ENCODE measurements at regions not wholly inside any gene's neighbourhood (a gene's known extent, or its start where the extent isn't known, plus 50 kb on each side); places are given as distances from the start of the nearest gene placed in this dataset.
A peak's percentile ranks its signal among the peaks of the same experiment; 100 is the strongest.

- peak; percentile 13 for DNase-seq (ENCODE audit: low read depth)
Measured at GRCh38 chr3:109532257-109533216, 195.2 kb upstream of the DPPA4 start.

- DNase-seq (ENCODE audit: low read depth): no peak
Measured at GRCh38 chr3:109545746-109546145, 208.4 kb upstream of the DPPA4 start.

DNA sequence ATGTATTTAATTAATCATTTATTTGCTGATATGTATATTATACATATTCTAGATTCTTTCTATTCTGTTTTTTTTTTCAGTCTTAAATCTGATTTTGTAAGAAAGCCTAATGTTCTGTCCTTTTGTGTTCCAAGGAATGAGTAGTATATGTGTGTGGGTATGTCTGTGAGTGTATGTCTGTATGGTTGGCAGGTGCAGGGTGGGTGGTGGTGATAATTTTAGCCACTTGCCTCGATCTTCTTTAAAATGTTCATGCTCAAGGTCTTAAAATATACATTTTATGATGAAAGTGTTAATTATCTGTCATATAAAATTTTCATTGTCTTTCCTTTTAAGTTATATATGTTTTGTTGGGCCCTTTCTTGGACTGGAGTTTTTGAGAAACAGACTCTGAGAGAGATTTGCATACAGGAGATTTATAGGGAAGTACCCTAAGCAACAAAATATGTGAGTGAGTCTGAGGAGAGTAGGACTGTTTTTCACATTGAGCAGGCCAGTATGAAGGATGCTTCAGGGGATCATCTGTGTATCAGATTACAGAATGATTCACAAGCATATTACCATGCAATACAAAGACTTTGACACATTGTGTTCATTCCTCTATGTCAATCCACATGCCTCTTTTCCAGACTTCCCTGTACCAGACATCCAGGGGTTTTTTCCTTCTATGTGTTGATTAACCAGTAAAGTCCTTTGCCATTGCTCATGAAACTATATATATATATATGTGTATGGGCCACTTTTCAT lies 211.0 kb upstream of the DPPA4 start:
- DNase-seq (ENCODE audit: low read depth): no peak

DNA sequence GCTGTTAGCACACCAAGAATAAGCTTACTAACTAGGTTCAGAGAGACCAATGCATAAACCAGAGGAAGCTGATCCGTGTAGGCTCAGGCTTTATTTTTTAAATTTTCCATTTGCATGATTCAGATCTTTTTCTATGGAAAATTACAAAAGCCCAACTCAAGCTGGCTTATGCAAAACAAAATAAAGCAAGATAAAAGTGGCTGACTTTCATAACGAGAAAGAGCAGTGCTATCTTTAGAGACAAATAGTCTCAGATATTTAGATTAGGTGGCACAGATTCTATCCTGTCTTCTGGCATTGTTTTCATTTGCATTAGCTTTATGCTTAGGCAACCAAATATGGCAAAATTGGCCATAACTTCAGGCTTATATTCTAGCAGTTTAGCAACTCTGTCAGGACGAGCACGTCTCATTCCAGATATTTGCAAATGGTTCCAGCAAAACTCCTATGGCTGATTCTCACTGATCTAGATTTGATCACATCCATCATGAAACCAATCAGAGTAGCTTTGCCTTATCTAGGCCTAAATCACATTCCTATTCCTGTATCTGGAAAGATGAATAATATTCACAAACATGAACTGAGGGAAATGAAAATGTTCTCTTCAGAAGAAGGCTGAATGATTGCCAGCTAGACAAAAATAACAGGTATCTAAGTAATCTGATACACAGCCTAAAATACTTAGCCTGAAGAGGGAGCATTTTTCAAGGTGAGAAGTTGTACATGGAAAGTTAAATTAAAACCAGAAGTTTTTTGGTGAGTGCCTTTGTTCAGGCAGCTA lies 216.4 kb upstream of the DPPA4 start:
- DNase-seq (ENCODE audit: low read depth): no peak

DNA sequence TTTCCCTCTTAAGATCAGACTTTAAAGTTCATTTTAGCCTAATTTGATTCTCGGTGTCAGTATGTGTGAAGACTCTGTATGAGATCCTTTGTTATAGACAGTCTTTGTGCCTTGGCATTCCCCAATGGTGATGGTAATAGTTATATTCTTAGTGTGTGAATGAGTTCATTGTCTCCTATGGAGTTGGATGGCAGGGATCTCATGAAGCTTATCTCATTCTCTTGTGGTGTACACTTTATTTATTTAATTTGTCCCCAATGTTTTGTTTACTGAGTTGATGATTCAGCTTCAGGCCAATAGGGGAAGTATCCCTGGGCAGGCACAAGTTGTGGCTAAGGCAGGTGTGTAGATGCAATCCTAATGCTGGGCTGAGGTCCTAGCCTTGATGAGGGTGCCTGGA lies 222.0 kb upstream of the DPPA4 start:
- DNase-seq (ENCODE audit: low read depth): no peak

DNA sequence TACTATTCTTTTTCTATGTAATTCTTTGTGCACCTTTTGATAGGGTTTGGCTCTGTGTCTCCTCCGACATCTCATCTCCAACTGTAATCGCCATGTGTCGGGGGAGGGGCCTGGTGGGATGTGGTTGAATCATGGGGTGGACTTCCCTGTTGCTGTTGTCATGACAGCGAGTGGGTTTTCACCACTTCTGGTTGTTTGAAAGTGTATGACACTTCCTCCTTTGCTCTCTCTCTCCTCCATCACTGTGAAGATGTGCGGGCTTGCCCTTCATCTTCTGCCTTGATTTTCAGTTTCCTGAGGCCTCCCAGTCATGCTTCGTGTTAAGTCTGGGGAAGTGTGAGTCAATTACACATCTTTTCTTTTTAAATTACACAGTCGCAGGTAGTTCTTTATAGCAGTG lies 225.8 kb upstream of the DPPA4 start:
- DNase-seq (ENCODE audit: low read depth): no peak

DNA sequence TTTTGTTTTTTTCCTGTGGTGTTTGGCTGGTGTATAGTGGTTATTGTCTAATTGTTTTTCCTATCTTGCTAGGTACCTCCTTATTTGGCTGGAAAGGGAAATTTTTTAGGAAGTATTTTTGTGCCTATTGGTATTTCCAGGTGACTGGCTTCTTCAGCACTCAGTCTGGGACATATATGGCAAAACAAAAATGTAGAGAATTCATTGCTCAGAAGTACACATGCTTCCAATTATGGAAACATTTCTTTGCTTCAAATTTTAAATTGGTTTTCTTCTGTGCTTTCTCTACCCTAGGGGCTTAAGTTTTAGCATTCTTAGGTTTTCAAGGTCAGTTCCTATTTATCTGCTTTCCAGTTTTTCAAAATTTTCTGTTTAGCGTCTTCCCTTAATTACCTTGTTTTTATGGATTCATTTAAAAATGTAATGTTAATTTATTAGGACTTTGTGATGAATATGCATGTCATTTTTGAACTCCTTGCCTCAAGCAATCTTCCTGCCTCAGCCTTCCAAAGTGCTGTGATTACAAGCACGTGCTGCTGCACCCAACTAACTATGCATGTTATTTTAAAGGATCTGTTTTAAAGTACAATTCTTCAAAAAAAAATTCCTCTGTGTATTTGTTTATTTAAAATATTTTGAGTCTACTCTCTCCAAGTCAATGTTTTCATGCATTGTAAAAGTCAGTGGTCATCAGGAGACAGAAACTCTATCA lies 231.9 kb upstream of the DPPA4 start:
- no peak for DNase-seq (ENCODE audit: low read depth)

DNA sequence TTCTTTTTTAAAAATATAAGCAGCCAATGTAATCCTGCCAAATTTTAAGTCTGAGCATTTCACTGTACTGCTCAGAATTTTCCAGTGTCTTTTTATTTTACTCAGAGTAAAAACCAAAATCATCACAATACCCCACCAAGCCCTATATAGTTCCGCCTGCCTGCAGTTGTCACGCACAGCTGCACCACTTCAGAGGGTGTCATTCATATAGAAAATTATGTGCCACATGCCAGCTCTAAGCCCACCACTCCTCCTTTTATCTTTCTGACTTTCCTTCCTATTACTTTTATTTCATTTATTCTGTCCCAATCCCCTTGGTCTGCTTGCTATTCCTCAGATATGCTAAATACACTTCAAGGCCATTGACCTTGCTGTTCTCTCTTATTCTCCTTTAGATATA lies 233.1 kb upstream of the DPPA4 start:
- no peak for DNase-seq (ENCODE audit: low read depth)

GRCh38 chr3:109572301-109572700 lies 235.0 kb upstream of the DPPA4 start:
- DNase-seq (ENCODE audit: low read depth): no peak

- no peak for DNase-seq (ENCODE audit: low read depth)
Measured at GRCh38 chr3:109596991-109597390, 259.6 kb upstream of the DPPA4 start.

DNA sequence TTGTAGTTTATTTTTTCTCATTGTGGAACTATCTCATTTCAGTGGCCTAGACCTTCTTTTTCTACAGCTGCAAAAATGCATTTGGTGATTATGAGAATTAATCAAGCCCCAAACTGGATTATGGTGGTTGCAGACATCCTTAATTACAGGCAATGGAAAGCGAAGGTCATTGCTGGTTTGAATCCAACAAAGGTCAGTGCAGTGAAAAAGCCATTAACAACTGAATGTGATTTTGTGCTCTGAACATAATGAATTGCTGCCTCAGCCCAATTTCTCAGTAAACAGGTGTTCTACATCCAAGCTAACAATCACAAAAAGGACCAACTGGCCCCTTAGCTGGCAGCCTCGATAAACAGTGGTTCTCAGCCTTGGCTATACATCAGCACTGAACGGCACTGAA lies 260.1 kb upstream of the DPPA4 start:
- no peak for DNase-seq (ENCODE audit: low read depth)

- DNase-seq (ENCODE audit: low read depth): no peak
Measured at GRCh38 chr3:109607897-109608296, 270.6 kb upstream of the DPPA4 start.

DNA sequence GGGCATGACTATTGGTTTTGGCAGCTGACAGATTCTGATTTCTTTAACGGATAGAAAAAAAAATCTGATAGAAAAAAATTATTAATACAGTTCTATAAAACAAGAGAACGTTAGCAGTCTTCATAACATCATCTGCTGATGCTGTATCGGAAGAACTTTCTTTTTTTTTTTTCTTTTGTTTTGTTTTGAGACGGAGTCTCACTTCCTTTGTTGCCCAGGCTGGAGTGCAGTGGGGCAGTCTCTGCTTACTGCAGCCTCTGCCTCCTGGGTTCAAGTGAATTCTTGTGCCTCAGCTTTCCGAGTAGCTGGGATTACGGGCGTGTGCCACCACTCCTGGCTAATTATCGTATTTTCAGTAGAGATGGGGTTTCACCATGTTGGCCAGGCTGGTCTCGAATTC lies 271.2 kb upstream of the DPPA4 start:
- no peak for DNase-seq (ENCODE audit: low read depth)

DNA sequence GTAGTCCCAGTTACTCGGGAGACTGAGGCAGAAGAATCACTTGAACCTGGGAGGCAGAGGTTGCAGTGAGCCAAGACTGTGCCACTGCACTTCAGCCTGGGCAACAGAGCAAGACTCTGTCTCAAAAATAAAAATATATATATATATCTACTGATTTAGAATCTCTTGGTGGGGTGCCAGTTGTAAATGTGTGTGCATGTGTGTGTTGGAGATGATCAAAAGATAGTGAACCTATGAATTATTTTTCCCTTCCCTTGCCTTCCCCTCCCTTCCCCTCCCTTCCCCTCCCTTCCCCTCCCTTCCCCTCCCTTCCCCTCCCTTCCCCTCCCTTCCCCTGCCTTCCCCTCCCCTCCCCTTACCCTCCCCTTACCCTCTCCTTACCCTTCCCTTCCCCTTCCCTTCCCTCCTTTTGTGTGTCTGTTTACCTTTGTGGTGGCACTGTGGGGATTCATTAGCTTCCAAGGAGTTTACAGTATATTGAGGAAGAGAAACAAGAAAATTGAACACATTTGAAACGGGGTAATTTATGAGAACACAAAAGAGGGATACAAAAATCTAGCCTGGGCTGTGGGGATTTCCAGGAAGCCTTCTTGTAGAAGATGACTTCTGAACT lies 281.5 kb upstream of the DPPA4 start:
- DNase-seq (ENCODE audit: low read depth): no peak

GRCh38 chr3:109631897-109632296 lies 294.6 kb upstream of the DPPA4 start:
- no peak for DNase-seq (ENCODE audit: low read depth)

DNA sequence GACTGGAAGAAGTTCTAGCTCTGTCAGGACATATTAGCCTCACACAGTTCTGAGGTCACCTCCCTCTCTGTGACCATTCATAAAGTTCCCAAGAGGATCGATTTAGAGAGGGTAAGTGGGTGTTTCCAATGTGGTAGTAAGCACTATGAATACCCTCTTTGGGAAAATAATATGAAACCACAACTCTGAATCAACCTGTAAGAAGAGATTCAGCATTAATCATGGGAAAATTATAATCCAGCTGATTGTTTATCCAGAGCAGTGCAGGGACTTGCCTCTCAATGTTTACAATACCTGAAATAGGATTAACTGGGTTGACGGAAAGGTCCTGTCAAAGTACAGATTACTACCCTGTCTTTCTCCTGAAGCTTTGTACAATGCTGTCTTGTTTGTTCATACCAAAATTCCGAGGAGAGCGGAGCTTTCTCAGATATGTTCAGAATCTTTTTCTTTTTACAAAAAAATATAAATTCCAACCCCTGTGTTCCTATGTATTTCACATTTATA lies 302.9 kb upstream of the DPPA4 start:
- no peak for DNase-seq (ENCODE audit: low read depth)

DNA sequence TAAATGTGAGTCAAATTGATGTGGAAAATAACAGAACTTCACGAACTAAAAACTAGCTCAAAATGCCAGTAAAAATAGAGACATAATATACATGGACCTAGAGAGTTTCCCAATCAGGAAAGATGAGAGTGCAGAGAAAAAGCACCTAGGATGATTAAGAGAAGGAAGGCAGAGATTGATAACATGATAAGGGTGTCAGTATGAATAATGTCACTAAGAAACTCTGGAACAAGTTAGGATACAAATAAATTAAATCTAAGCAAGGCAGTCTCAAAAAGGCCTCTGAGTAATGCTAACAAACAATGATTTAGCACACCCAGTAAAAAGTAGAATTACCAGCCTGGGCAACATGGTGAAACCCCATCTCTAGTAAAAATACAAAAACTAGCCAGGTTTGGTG lies 304.7 kb upstream of the DPPA4 start:
- DNase-seq (ENCODE audit: low read depth): no peak

DNA sequence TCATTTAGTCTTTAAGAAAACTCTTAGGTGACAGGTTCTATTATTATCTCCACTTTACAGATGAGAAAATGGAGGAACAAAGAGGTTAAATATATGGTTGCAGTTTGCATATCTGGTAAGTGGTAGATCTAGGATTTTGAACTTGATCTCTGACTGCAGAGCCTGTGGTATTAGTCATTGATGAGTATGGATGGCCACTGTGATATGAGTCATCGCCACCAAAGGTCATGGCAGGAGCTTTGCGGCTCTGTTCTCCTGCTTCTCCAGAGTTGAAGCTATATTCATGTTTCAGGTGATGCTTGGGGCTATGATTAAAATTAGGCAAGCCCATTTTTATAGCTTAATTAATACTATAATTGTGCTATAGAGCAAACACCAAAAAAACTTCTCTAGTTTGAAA lies 306.2 kb upstream of the DPPA4 start:
- DNase-seq (ENCODE audit: low read depth): no peak

DNA sequence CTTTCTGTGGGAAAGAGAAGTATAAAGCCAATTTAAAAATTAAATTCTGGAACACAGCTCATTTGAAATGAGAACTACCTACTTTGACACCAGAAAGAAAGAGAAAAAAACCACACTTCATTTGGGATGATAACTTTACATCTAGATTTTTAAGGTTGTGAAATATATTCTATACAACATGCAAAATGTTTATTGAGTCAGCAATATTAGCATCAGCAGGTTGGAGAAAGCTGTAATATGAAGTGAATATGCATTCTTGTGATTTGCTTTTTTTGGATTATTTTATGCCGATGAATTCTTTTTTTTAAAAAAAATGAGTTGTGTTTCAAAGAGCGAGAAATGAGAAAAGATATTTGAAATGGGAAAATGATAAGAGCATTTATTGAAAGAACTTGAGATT lies 307.0 kb upstream of the DPPA4 start:
- DNase-seq (ENCODE audit: low read depth): no peak

GRCh38 chr3:109644746-109645145 lies 307.4 kb upstream of the DPPA4 start:
- DNase-seq (ENCODE audit: low read depth): no peak

- no peak for DNase-seq (ENCODE audit: low read depth)
Measured at GRCh38 chr3:109648027-109648426, 310.7 kb upstream of the DPPA4 start.
